Neuron (in vitro differentiated cells): ENCODE measurements at regions not wholly inside any gene's neighbourhood (a gene's known extent, or its start where the extent isn't known, plus 50 kb on each side); places are given as distances from the start of the nearest gene placed in this dataset.

ENCODE experiments used
- H2AFZ ChIP-seq: one replicate; pipeline ENCODE4 v1.6.1; 2013; ENCODE audit warnings: low read depth, mild to moderate bottlenecking, inconsistent platforms, low read length, moderate library complexity
- H3K27me3 ChIP-seq: one replicate; pipeline ENCODE4 v1.6.1; 2013; ENCODE audit warnings: low read length; ENCODE audit not compliant: insufficient read depth
- H3K36me3 ChIP-seq: one replicate; pipeline ENCODE4 v1.6.1; 2013; ENCODE audit warnings: low read length; ENCODE audit not compliant: insufficient read depth
- H3K4me1 ChIP-seq: one replicate; pipeline ENCODE4 v1.6.1; 2013; ENCODE audit warnings: low read length; ENCODE audit not compliant: insufficient read depth
- H3K4me3 ChIP-seq: 2 replicates; pipeline ENCODE4 v1.5.1; 2013; ENCODE audit warnings: mild to moderate bottlenecking, low read length, moderate library complexity
- H3K9me3 ChIP-seq: one replicate; pipeline ENCODE4 v1.6.1; 2013; ENCODE audit warnings: low read length

GRCh38 chr2:240338274-240338673 is 97.2 kb upstream of the GPC1 start:
- H3K27me3 ChIP-seq = no peaks in the 10 kb centered on the region
- no peaks in the 10 kb centered on the region for H3K4me1 ChIP-seq
- no peaks in the 10 kb centered on the region for H3K9me3 ChIP-seq
- no peaks in the 10 kb centered on the region for H3K36me3 ChIP-seq
- no peak overlapping the region for H2AFZ ChIP-seq
- H3K4me3 ChIP-seq = no peak overlapping the region

DNA sequence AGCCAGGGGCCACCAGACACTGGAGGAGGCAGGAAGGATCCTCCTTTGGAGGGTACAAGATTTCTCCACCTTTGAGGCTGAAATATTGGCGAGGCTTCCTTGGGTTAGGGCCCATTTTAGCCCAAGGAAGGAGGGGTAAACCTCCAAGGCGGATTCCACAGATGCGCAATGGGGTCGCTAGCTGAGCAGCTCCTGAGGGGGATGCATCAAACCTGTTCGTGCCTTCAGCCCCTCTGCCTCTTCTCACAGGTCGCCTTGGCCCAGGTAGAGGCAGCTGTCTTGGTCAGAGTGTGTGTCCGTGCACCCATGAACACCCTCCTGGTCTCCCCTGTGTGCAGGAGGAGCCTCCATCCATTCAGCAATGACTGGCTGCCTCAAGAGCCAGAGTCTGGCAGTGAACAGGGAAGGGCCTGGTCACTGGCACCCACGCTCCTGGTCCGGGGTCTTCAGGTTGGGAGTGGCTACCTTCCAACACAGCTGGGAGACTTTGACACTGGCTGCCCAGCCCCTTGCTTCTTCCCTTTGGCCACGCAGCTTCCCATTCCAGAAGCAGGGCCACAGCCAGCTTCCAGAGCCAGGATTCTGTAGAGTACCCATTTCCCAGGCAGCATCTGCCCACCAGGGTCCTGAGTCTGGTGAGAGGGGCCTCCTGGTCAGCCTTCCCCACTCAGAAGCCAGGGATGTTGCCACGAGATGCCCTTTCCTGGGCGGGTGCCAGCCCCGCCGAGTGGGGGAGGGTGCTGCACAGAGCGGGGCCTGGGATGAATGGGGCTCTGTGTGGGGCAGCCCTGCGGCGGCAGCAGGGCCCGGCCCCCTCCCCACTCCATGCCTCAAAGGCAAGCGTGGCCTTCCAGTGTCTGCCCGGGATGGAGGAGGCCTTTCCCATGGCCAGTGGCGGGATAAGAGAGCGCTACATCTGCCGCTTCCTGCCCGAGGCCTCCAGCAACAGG is 95.8 kb upstream of the GPC1 start:
- Histone ChIP-seq H2AFZ (no peak overlapping the region), H3K4me1 (no peaks in the 10 kb centered on the region), H3K4me3 (no peak overlapping the region), H3K9me3 (no peaks in the 10 kb centered on the region), H3K27me3 (no peaks in the 10 kb centered on the region), H3K36me3 (no peaks in the 10 kb centered on the region)

GRCh38 chr2:240340361-240340761 is 95.1 kb upstream of the GPC1 start:
- Histone ChIP-seq H2AFZ (no peak overlapping the region), H3K4me1 (no peaks in the 10 kb centered on the region), H3K36me3 (no peaks in the 10 kb centered on the region), H3K27me3 (no peaks in the 10 kb centered on the region), H3K4me3 (no peak overlapping the region), H3K9me3 (peaks cover 3% of the 10 kb centered on the region)

DNA sequence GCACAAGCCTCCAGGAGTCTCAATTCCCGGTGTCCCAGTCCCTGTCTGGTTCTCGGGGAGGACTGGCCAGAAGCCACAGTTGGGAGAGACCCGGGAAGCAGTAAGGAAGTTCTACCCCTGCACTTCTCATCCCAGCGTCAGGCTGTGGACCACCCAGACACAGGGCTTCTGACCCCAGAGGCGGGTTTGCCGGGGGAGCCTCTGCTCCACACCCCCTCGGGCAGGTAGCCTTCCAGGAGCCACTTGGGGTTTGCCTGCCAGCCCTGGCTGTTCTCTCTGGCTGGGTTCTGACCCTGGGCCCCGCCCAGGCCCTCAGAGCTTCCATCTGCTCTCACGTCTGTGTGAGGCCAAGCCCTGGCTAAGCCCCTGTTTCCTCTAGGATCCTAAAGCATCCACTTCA is 94.4 kb upstream of the GPC1 start:
- Histone ChIP-seq H3K4me1 (no peaks in the 10 kb centered on the region), H3K36me3 (no peaks in the 10 kb centered on the region), H2AFZ (no peak overlapping the region), H3K4me3 (no peak overlapping the region), H3K9me3 (peaks cover 8% of the 10 kb centered on the region), H3K27me3 (no peaks in the 10 kb centered on the region)

- Histone ChIP-seq H3K36me3 (no peaks in the 10 kb centered on the region), H3K4me3 (no peak overlapping the region), H2AFZ (no peak overlapping the region), H3K27me3 (no peaks in the 10 kb centered on the region), H3K4me1 (no peaks in the 10 kb centered on the region), H3K9me3 (peaks cover 8% of the 10 kb centered on the region)
These were observed 91.9 kb upstream of the GPC1 start for GRCh38 chr2:240343548-240343947.

DNA sequence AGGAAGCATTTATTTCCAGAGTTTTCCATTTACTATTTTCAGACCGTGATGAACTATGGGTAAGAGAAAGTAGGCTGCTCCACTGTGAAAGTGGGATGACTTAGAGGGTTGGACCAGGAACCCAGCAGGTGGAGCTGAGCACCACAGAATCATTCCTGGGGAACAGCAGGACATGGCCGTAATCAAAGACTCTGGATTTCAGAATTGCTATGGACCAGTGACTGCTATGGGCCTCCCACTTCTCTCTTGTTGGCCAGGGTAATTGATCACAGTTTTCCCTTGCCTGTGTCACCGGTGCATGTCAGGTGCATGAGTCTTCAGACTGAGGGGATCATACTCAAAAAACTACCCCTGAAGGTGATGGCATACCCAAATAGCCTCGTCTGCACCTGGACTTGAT is 90.6 kb upstream of the GPC1 start:
- no peaks in the 10 kb centered on the region for H3K4me1 ChIP-seq
- no peak overlapping the region for H3K4me3 ChIP-seq
- H3K27me3 ChIP-seq = no peaks in the 10 kb centered on the region
- peaks cover 8% of the 10 kb centered on the region for H3K9me3 ChIP-seq
- no peaks in the 10 kb centered on the region for H3K36me3 ChIP-seq
- no peak overlapping the region for H2AFZ ChIP-seq

- H3K27me3 ChIP-seq = no peaks in the 10 kb centered on the region
- H3K4me1 ChIP-seq = no peaks in the 10 kb centered on the region
- H3K36me3 ChIP-seq = no peaks in the 10 kb centered on the region
- no peak overlapping the region for H3K4me3 ChIP-seq
- H3K9me3 ChIP-seq = peaks cover 8% of the 10 kb centered on the region
- no peak overlapping the region for H2AFZ ChIP-seq
These were observed 89.3 kb upstream of the GPC1 start for GRCh38 chr2:240346015-240346752.

- peaks cover 8% of the 10 kb centered on the region for H3K9me3 ChIP-seq
- H3K4me3 ChIP-seq = no peak overlapping the region
- no peaks in the 10 kb centered on the region for H3K4me1 ChIP-seq
- no peak overlapping the region for H2AFZ ChIP-seq
- no peaks in the 10 kb centered on the region for H3K36me3 ChIP-seq
- no peaks in the 10 kb centered on the region for H3K27me3 ChIP-seq
These were observed 88.6 kb upstream of the GPC1 start for GRCh38 chr2:240346753-240347372.

GRCh38 chr2:240347373-240347940 is 88.0 kb upstream of the GPC1 start:
- Histone ChIP-seq H2AFZ (no peak overlapping the region), H3K27me3 (no peaks in the 10 kb centered on the region)

GRCh38 chr2:240347949-240348500 is 87.4 kb upstream of the GPC1 start:
- Histone ChIP-seq H3K4me3 (no peak overlapping the region), H3K36me3 (no peaks in the 10 kb centered on the region), H2AFZ (no peak overlapping the region), H3K4me1 (no peaks in the 10 kb centered on the region), H3K9me3 (peaks cover 8% of the 10 kb centered on the region), H3K27me3 (no peaks in the 10 kb centered on the region)

More at GRCh38 chr2:240347373-240347940, 88.0 kb upstream of the GPC1 start:
- Histone ChIP-seq H3K4me3 (no peak overlapping the region), H3K9me3 (peaks cover 8% of the 10 kb centered on the region), H3K4me1 (no peaks in the 10 kb centered on the region), H3K36me3 (no peaks in the 10 kb centered on the region)

GRCh38 chr2:240348522-240348921 is 86.9 kb upstream of the GPC1 start:
- no peaks in the 10 kb centered on the region for H3K27me3 ChIP-seq
- no peaks in the 10 kb centered on the region for H3K4me1 ChIP-seq
- no peaks in the 10 kb centered on the region for H3K36me3 ChIP-seq
- no peak overlapping the region for H2AFZ ChIP-seq
- no peak overlapping the region for H3K4me3 ChIP-seq
- peaks cover 8% of the 10 kb centered on the region for H3K9me3 ChIP-seq

- Histone ChIP-seq H3K36me3 (no peaks in the 10 kb centered on the region), H3K9me3 (peaks cover 8% of the 10 kb centered on the region), H2AFZ (no peak overlapping the region), H3K4me1 (no peaks in the 10 kb centered on the region), H3K27me3 (no peaks in the 10 kb centered on the region), H3K4me3 (no peak overlapping the region)
These were observed 86.1 kb upstream of the GPC1 start for GRCh38 chr2:240349133-240350005.
